Lower leg skin (tissue), 4 donors: ENCODE measurements at regions not wholly inside any gene's neighbourhood (a gene's known extent, or its start where the extent isn't known, plus 50 kb on each side); places are given as distances from the start of the nearest gene placed in this dataset.

Source experiments
- DNase-seq, 2 donors: peaks; one replicate each; pipeline ENCODE4 v3.0.0-alpha.2; 2019; ENCODE audit warnings: low spot score in 2 of 2
- H3K4me3 ChIP-seq: fragments of 200-600 bp; sonication (generic); 2 replicates; pipeline ENCODE4 v1.5.1; 2017; ENCODE audit warnings: mild to moderate bottlenecking, low read depth; ENCODE audit not compliant: poor library complexity, severe bottlenecking
- CTCF ChIP-seq, 3 donors: fragments of 450-650 bp; IDR thresholded peaks; one replicate each; pipeline ENCODE4 v1.5.1; 2016; ENCODE audit warnings: antibody characterized with exemption in 3 of 3, mild to moderate bottlenecking in 3 of 3, moderate library complexity in 2 of 3
- POLR2A ChIP-seq, 2 donors: fragments of 450-650 bp; IDR thresholded peaks; one replicate each; pipeline ENCODE4 v1.6.1; 2016 to 2017; ENCODE audit warnings: antibody characterized with exemption in 2 of 2, mild to moderate bottlenecking in 1 of 2, moderate library complexity in 1 of 2
- WGBS, 2 donors: methylation state at CpG; one replicate each; pipeline ENCODE4 v1.1.5; 2018; 5-methylcytosine and 5-hydroxymethylcytosine counted together
- intact Hi-C: fragments of 100-400 bp; cut with DNase I; formaldehyde crosslinking; loops from one replicate; pipeline ENCODE4 v1.15.0; 2023; ENCODE audit warnings: low total_unique reads

- no peak overlapping the region for H3K4me3 ChIP-seq
- WGBS, 2 donors = 91 to 100% methylated on average over 1 of the region's 1 CpG
- DNase-seq = no peak
- intact Hi-C loops = no loop called here
- TF ChIP-seq POLR2A (IDR thresholded peaks at IDR 0.05) (no peak), CTCF (IDR thresholded peaks at IDR 0.05) (no peak)
Measured at GRCh38 chr2:100741880-100742276, 78.1 kb upstream of the NPAS2 start.

- TF ChIP-seq POLR2A (IDR thresholded peaks at IDR 0.05) (no peak), CTCF (IDR thresholded peaks at IDR 0.05) (no peak)
- no peak overlapping the region for H3K4me3 ChIP-seq
- DNase-seq = no peak
- intact Hi-C loops = no loop called here
- WGBS, 2 donors = 34 to 38% methylated on average over 12 of the region's 12 CpGs
Measured at GRCh38 chr2:100742277-100743254, 77.4 kb upstream of the NPAS2 start.

DNA sequence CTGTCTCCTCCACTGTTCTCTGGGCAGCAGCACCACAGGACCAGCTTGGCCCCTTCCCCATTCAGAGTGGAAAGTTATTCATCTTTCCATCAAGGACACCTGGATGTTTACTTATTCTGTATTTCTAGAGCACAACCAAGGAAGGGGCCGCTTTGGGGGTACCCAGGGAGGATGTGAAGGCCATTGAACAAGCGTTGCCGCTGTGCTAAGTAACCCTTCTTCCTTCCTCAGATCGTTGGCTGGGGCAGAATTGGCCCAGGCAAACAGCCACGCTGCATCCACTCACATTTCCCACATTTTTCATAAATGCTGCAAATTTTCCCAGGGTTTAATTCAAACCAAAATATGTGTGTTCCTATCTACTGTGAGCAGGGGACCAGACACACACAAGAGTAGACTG is 76.2 kb upstream of the NPAS2 start:
- intact Hi-C loops = no loop called here

GRCh38 chr2:100744184-100744583 is 75.8 kb upstream of the NPAS2 start:
- 87 to 90% methylated on average over 11 of the region's 11 CpGs for WGBS, 2 donors
- TF ChIP-seq CTCF (IDR thresholded peaks at IDR 0.05) (no peak), POLR2A (IDR thresholded peaks at IDR 0.05) (no peak)
- H3K4me3 ChIP-seq = no peak overlapping the region
- intact Hi-C loops = no loop called here
- DNase-seq = no peak

More for the DNA sequence above, 76.2 kb upstream of the NPAS2 start:
- no peak for TF ChIP-seq CTCF (IDR thresholded peaks at IDR 0.05)
- no peak for TF ChIP-seq POLR2A (IDR thresholded peaks at IDR 0.05)
- WGBS, 2 donors = 62 to 64% methylated on average over 5 of the region's 5 CpGs
- no peak for DNase-seq
- no peak overlapping the region for H3K4me3 ChIP-seq

DNA sequence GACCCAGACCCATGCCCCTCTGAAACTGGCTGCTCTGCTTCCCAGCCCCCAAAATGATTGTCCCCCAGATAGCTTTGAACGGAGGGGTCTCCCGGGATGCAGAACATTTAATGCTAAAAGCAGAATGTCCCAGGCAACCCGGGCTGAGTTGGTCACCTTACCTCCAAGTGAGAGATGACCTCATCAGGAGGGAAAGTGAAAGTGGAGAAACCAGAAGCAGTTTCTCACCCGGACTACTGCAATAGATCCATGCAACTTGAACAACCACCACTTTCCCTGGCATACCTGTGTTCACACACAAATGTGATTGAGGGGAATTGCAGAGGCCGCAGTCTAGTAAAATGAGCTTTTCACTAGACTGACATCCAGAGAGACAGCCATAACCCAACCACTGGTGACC is 75.3 kb upstream of the NPAS2 start:
- H3K4me3 ChIP-seq = no peak overlapping the region
- intact Hi-C loops = no loop called here
- WGBS, 2 donors = 81 to 82% methylated on average over 5 of the region's 5 CpGs
- no peak for DNase-seq
- no peak for TF ChIP-seq POLR2A (IDR thresholded peaks at IDR 0.05)
- TF ChIP-seq CTCF (IDR thresholded peaks at IDR 0.05) = no peak
